IPS-18c (cell line): ENCODE measurements at regions not wholly inside any gene's neighbourhood (a gene's known extent, or its start where the extent isn't known, plus 50 kb on each side); places are given as distances from the start of the nearest gene placed in this dataset.

Experiments used
- H3K4me3 ChIP-seq: 2 replicates; pipeline ENCODE4 v1.7.0; 2013; ENCODE audit warnings: low read depth, mild to moderate bottlenecking, low read length, moderate library complexity; ENCODE audit not compliant: insufficient read depth
- H3K9me3 ChIP-seq: one replicate; pipeline ENCODE4 v1.6.1; 2013; ENCODE audit warnings: mild to moderate bottlenecking, low read length, moderate library complexity; ENCODE audit not compliant: control insufficient read depth, insufficient read depth

GRCh38 chr2:209367075-209367747 is 56.6 kb upstream of the MAP2 start:
- no peaks in the 10 kb centered on the region for H3K9me3 ChIP-seq
- no peak overlapping the region for H3K4me3 ChIP-seq

DNA sequence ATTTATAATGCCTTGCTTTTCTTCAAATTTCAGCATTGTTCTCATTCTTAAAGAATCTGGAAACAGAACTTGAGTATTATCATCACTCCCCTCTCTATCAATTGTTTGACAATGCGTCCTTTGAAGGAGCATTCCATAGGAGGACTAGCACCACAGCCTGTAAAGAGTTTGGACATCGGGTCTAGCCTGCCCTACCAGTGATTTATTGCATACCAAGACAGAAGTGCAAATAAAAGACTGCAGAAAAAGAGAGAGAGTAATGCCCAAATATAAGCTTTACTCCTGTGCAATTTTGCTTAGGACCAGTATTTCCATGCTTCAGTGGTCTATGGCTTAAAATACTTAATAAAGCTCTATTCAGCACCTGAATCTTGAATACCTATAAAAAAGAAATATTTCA is 55.4 kb upstream of the MAP2 start:
- Histone ChIP-seq H3K9me3 (peaks cover 2% of the 10 kb centered on the region), H3K4me3 (no peak overlapping the region)

DNA sequence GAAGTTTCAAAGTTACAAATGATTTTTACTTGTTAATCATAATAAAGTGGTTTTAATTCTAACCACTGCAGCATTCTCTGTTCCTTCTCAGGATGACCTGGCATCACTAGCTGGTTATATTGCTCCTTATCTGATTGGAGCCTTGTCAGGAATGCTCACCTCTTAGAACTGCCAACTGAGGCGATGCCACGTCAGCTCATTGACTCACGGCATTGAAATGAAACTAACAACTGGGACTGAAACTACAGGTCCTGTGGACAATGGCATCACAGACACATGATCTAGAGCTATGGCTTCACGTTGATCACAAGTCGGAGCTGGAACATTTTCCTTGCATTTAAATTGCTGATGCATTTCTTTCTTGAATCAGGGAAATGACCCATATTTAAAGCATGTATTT is 54.9 kb upstream of the MAP2 start:
- H3K9me3 ChIP-seq = peaks cover 2% of the 10 kb centered on the region
- no peak overlapping the region for H3K4me3 ChIP-seq

- Histone ChIP-seq H3K9me3 (peaks cover 2% of the 10 kb centered on the region), H3K4me3 (no peak overlapping the region)
These were observed 54.2 kb upstream of the MAP2 start for GRCh38 chr2:209369656-209370055.

DNA sequence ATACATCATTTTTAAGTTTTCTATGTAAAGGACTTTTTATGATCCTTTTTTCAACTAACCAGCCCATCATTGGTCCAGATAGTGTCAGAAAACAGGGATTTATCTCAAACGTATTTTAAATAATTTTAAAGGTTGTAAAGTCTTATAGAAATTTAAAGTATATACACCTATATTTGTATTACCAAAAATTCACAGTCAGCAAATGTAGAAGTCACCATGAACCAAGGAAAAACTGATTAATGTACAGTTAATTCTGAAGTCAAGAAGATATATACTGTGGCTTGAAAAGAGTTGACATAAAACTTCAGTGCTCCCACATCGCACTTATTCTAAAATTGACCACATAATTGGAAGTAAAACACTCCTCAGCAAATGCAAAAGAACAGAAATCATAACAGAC is 52.4 kb upstream of the MAP2 start:
- Histone ChIP-seq H3K4me3 (no peak overlapping the region), H3K9me3 (peaks cover 2% of the 10 kb centered on the region)
